DND-41 (cell line): ENCODE measurements at regions not wholly inside any gene's neighbourhood (a gene's known extent, or its start where the extent isn't known, plus 50 kb on each side); places are given as distances from the start of the nearest gene placed in this dataset.

Source experiments
- ATAC-seq: fragments of 200-7000 bp; cut with Tn5 transposase; 3 replicates; pipeline ENCODE4 v1.9.1; 2021; ENCODE audit warnings: low read depth; ENCODE audit not compliant: insufficient read depth
- DNase-seq: peaks from one replicate; pipeline ENCODE4 v3.0.0-alpha.2; 2020
- H2AFZ ChIP-seq: 2 replicates; pipeline ENCODE4 v1.6.0; 2012; ENCODE audit warnings: low read depth, low read length
- H3K27ac ChIP-seq: 2 replicates; pipeline ENCODE4 v1.5.1; 2012; ENCODE audit warnings: low read length, inconsistent platforms
- H3K27me3 ChIP-seq: fragments of 200-600 bp; sonication (generic); 2 replicates; pipeline ENCODE4 v1.6.0; 2012; ENCODE audit warnings: low read length, mild to moderate bottlenecking, inconsistent platforms; ENCODE audit not compliant: insufficient read depth, poor library complexity
- H3K36me3 ChIP-seq: 2 replicates; pipeline ENCODE4 v1.5.1; 2012; ENCODE audit warnings: low read length, inconsistent platforms; ENCODE audit not compliant: insufficient read depth
- H3K4me1 ChIP-seq: 2 replicates; pipeline ENCODE4 v1.5.1; 2012; ENCODE audit warnings: mild to moderate bottlenecking, low read length; ENCODE audit not compliant: insufficient read depth
- H3K4me2 ChIP-seq: 2 replicates; pipeline ENCODE4 v1.6.0; 2012; ENCODE audit warnings: mild to moderate bottlenecking, moderate library complexity, low read length, inconsistent platforms; ENCODE audit not compliant: insufficient read depth
- H3K4me3 ChIP-seq, 2 experiments: fragments of 200-600 bp in 1 of 2; shearing (Covaris generic) in 1 of 2; 2 replicates each; pipeline ENCODE4 v1.5.1; 2012 to 2016; ENCODE audit warnings: inconsistent platforms in 2 of 2, low read length in 2 of 2, mild to moderate bottlenecking in 2 of 2, low read depth in 1 of 2, moderate library complexity in 1 of 2
- H3K79me2 ChIP-seq: 2 replicates; pipeline ENCODE4 v1.6.0; 2012; ENCODE audit warnings: low read length, inconsistent platforms; ENCODE audit not compliant: insufficient read depth
- H3K9ac ChIP-seq: 2 replicates; pipeline ENCODE4 v1.6.0; 2012; ENCODE audit warnings: low read depth, mild to moderate bottlenecking, inconsistent platforms, low read length, moderate library complexity
- H3K9me3 ChIP-seq: 2 replicates; pipeline ENCODE4 v1.5.1; 2012; ENCODE audit warnings: low read length, moderate library complexity, mild to moderate bottlenecking, inconsistent platforms; ENCODE audit not compliant: insufficient read depth, severe bottlenecking
- H4K20me1 ChIP-seq: 2 replicates; pipeline ENCODE4 v1.6.0; 2012; ENCODE audit warnings: low read length; ENCODE audit not compliant: insufficient read depth
- EZH2 ChIP-seq: IDR thresholded peaks from 3 replicates; pipeline ENCODE4 v1.6.1; 2012; ENCODE audit warnings: borderline replicate concordance, low read depth, mild to moderate bottlenecking, moderate library complexity, low read length, inconsistent platforms; ENCODE audit not compliant: severe bottlenecking
- TF ChIP-seq, protein P1 (sequence below): IDR thresholded peaks from 2 replicates; pipeline ENCODE4 v1.5.1; 2012; ENCODE audit warnings: borderline replicate concordance, low read length, moderate library complexity, mild to moderate bottlenecking; ENCODE audit not compliant: poor library complexity, severe bottlenecking; ENCODE audit errors: extremely low read depth

DNA sequence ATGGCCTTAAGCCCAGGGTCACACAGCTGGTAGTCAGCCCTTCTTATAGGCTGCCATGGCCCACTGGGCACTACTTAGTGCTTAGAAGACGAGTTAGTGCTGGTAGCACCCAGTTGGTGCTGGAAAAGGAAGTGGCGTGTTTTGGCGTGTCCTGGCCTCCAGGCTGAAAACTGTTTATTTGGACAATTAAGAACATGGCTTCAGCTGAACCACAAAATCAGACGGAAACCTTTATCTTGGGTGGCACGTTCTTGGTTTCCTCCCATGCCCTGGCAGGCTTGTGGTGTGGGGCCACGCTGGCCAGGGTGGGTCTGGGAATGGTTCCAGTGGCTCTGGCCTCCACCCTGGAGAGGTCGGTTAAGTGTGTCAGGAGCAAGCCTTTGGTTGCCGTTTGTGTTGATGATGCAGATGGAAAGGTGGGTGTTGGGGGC lies 141.5 kb upstream of the HAAO start:
- Histone ChIP-seq H3K4me3 (no peak overlapping the region), H3K9me3 (no peaks in the 10 kb centered on the region), H3K4me2 (no peak overlapping the region), H3K27me3 (no peaks in the 10 kb centered on the region), H2AFZ (no peak overlapping the region), H3K9ac (no peak overlapping the region), H3K4me1 (no peaks in the 10 kb centered on the region), H3K27ac (no peak overlapping the region), H3K36me3 (no peaks in the 10 kb centered on the region), H4K20me1 (no peaks in the 10 kb centered on the region), H3K79me2 (no peaks in the 10 kb centered on the region)
- DNase-seq: no peak
- no peak for TF ChIP-seq EZH2
- TF ChIP-seq, protein P1, sequence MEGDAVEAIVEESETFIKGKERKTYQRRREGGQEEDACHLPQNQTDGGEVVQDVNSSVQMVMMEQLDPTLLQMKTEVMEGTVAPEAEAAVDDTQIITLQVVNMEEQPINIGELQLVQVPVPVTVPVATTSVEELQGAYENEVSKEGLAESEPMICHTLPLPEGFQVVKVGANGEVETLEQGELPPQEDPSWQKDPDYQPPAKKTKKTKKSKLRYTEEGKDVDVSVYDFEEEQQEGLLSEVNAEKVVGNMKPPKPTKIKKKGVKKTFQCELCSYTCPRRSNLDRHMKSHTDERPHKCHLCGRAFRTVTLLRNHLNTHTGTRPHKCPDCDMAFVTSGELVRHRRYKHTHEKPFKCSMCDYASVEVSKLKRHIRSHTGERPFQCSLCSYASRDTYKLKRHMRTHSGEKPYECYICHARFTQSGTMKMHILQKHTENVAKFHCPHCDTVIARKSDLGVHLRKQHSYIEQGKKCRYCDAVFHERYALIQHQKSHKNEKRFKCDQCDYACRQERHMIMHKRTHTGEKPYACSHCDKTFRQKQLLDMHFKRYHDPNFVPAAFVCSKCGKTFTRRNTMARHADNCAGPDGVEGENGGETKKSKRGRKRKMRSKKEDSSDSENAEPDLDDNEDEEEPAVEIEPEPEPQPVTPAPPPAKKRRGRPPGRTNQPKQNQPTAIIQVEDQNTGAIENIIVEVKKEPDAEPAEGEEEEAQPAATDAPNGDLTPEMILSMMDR: no peak
- no peak for ATAC-seq

DNA sequence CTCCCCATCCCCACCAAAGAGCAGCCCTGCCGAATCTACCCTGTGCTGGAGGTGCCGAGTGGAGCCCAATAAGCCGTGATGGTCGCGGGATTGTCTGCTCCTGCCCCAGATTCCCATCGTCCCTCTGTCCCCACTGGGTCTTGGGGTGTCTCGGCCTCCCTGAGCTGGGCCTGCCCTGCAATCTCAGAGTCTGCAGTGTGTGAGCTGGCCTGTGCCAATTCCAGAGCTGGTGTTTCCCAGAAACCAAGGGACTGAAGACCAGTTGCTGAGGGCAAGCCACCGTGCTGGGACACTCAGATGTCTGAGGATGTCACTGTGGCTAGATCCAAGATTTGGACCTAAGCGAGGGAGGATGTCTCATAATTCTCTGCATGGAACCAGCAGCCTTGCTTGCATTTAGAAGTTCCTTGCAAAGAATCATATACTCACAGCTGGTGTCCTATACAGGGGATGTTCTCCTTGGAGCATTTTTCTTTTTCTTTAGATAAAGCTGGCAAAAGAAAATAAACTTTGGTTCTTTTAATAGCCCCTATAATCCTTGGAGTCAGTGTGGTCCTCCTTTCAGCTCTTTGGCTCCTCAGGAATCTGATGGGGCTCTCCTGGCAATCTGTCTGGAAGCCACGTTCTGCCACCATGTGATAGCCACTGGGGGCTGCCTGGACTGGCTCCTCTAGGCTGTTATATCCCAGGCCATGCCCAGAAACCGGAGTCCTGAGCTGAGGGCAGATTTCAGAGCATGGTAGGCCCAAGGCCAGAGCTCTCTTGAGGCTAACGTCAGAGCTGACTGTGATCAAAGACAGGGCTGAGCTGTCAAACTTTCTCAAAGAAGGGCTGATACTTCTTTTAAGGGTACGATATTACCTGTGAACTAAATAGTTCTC lies 140.1 kb upstream of the HAAO start:
- no peak for TF ChIP-seq EZH2
- TF ChIP-seq, protein P1: no peak
- Histone ChIP-seq H3K4me2 (no peak overlapping the region), H3K9ac (no peak overlapping the region), H3K27ac (no peak overlapping the region), H2AFZ (no peak overlapping the region), H3K27me3 (no peaks in the 10 kb centered on the region), H3K36me3 (no peaks in the 10 kb centered on the region), H4K20me1 (no peaks in the 10 kb centered on the region), H3K9me3 (no peaks in the 10 kb centered on the region), H3K4me3 (no peak overlapping the region), H3K4me1 (no peaks in the 10 kb centered on the region), H3K79me2 (no peaks in the 10 kb centered on the region)
- DNase-seq (no peak), ATAC-seq (no peak)

DNA sequence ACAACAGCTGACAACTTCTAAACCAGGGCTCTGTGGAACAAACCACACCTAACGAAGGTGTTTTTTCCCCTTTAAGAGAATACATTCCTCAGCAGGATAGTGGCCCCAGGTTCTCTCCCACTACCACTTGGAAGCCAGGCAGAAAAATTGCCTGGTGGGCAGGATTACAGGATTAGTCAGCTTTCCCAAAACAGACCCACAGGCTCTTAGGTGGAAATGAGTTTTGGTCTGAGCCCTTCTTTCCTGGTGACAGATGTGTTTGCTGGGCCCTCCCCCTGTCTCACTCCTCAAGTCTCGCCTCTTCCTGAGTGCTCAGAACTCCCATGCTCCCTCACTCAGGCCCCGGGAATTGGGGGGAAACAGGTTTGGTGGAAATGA lies 139.4 kb upstream of the HAAO start:
- Histone ChIP-seq H3K9ac (no peak overlapping the region), H2AFZ (no peak overlapping the region)

More for the DNA sequence above, 139.4 kb upstream of the HAAO start:
- H3K27ac ChIP-seq: no peak overlapping the region
- H3K4me3 ChIP-seq: no peak overlapping the region
- no peak overlapping the region for H3K4me2 ChIP-seq
- no peaks in the 10 kb centered on the region for H3K9me3 ChIP-seq
- TF ChIP-seq, protein P1: no peak
- TF ChIP-seq EZH2: no peak
- no peaks in the 10 kb centered on the region for H3K36me3 ChIP-seq
- H3K27me3 ChIP-seq: no peaks in the 10 kb centered on the region
- H3K4me1 ChIP-seq: no peaks in the 10 kb centered on the region
- no peak for ATAC-seq
- DNase-seq: no peak
- no peaks in the 10 kb centered on the region for H3K79me2 ChIP-seq
- H4K20me1 ChIP-seq: no peaks in the 10 kb centered on the region
